Right lobe of liver (tissue), 4 donors: ENCODE measurements at regions not wholly inside any gene's neighbourhood (a gene's known extent, or its start where the extent isn't known, plus 50 kb on each side); places are given as distances from the start of the nearest gene placed in this dataset.

Experiments
- CTCF ChIP-seq, 4 donors: fragments of 200-600 bp in 3 of 4; fragments of 450-650 bp in 1 of 4; IDR thresholded peaks; one replicate each; pipeline versions ENCODE4 v1.5.1 to v1.8.0; 2016 to 2022; ENCODE audit warnings: antibody characterized with exemption in 4 of 4, mild to moderate bottlenecking in 2 of 4
- POLR2A ChIP-seq: fragments of 450-650 bp; IDR thresholded peaks from one replicate; pipeline ENCODE4 v1.6.1; 2017; ENCODE audit warnings: antibody characterized with exemption, mild to moderate bottlenecking
- donor health status: DM: no; HTN: no; CAD: no.
- donor health status: DM: no; HTN: no; CAD: no.
- donor health status: DM: no; HTN: yes; CAD: no.

GRCh38 chr4:122992057-122992456 is 69.7 kb upstream of the NUDT6 start:
- TF ChIP-seq CTCF (IDR thresholded peaks at IDR 0.05) (no peak), POLR2A (no peak)
